Astrocyte (in vitro differentiated cells and primary cell): ENCODE measurements at regions not wholly inside any gene's neighbourhood (a gene's known extent, or its start where the extent isn't known, plus 50 kb on each side); places are given as distances from the start of the nearest gene placed in this dataset.

Experiments used
- DNase-seq: peaks from one replicate; pipeline ENCODE4 v3.0.0-alpha.2; 2010; ENCODE audit warnings: low read depth
- FAIRE-seq: peaks from 2 replicates; lab custom pipeline; 2011; peaks lifted over from hg19 to GRCh38; lab: Jason Lieb, UNC
- H2AFZ ChIP-seq: 2 replicates; pipeline ENCODE4 v1.6.0; 2012; ENCODE audit warnings: low read depth, low read length, inconsistent platforms
- H3K27ac ChIP-seq: 2 replicates; pipeline ENCODE4 v1.5.1; 2011; ENCODE audit warnings: low read depth, low read length, inconsistent platforms
- H3K27me3 ChIP-seq: 2 replicates; pipeline ENCODE4 v1.6.0; 2011; ENCODE audit warnings: low read length, inconsistent platforms; ENCODE audit not compliant: insufficient read depth
- H3K36me3 ChIP-seq: 2 replicates; pipeline ENCODE4 v1.5.1; 2011; ENCODE audit warnings: low read length, inconsistent platforms; ENCODE audit not compliant: insufficient read depth
- H3K4me1 ChIP-seq: 2 replicates; pipeline ENCODE4 v1.5.1; 2011; ENCODE audit warnings: low read length, inconsistent platforms; ENCODE audit not compliant: insufficient read depth
- H3K4me2 ChIP-seq: 2 replicates; pipeline ENCODE4 v1.6.0; 2012; ENCODE audit warnings: low read length, inconsistent platforms
- H3K4me3 ChIP-seq: 2 replicates; pipeline ENCODE4 v1.5.1; 2011; ENCODE audit warnings: low read depth, mild to moderate bottlenecking, low read length, inconsistent platforms; ENCODE audit not compliant: insufficient read depth
- H3K79me2 ChIP-seq: 2 replicates; pipeline ENCODE4 v1.6.0; 2012; ENCODE audit warnings: mild to moderate bottlenecking, low read length, inconsistent platforms; ENCODE audit not compliant: insufficient read depth
- H3K9ac ChIP-seq: 2 replicates; pipeline ENCODE4 v1.6.0; 2012; ENCODE audit warnings: mild to moderate bottlenecking, low read length, inconsistent platforms
- H3K9me3 ChIP-seq: 2 replicates; pipeline ENCODE4 v1.5.1; 2012; ENCODE audit warnings: low read depth, mild to moderate bottlenecking, low read length, inconsistent platforms; ENCODE audit not compliant: insufficient read depth
- H4K20me1 ChIP-seq: 2 replicates; pipeline ENCODE4 v1.6.0; 2012; ENCODE audit warnings: low read length, inconsistent platforms; ENCODE audit not compliant: insufficient read depth
- H3K27ac Mint-ChIP-seq: one replicate; pipeline ENCODE4 v1.8.0; 2021; ENCODE audit warnings: mild to moderate bottlenecking, mixed read lengths; ENCODE audit not compliant: unreplicated experiment
- H3K27me3 Mint-ChIP-seq: one replicate; pipeline ENCODE4 v1.8.0; 2021; ENCODE audit warnings: low read depth, mixed read lengths; ENCODE audit not compliant: unreplicated experiment
- H3K36me3 Mint-ChIP-seq: one replicate; pipeline ENCODE4 v1.8.0; 2021; ENCODE audit warnings: low read depth, mixed read lengths; ENCODE audit not compliant: unreplicated experiment
- H3K4me1 Mint-ChIP-seq: one replicate; pipeline ENCODE4 v1.8.0; 2021; ENCODE audit warnings: low read depth, mixed read lengths; ENCODE audit not compliant: unreplicated experiment
- H3K4me3 Mint-ChIP-seq: one replicate; pipeline ENCODE4 v1.8.0; 2021; ENCODE audit warnings: mild to moderate bottlenecking, moderate library complexity, mixed read lengths; ENCODE audit not compliant: unreplicated experiment
- H3K9me3 Mint-ChIP-seq: one replicate; pipeline ENCODE4 v1.8.0; 2021; ENCODE audit warnings: mild to moderate bottlenecking, mixed read lengths; ENCODE audit not compliant: unreplicated experiment
- CTCF ChIP-seq: IDR thresholded peaks from 2 replicates; pipeline ENCODE4 v1.5.1; 2011; ENCODE audit warnings: low read depth, mild to moderate bottlenecking, inconsistent platforms, low read length, moderate library complexity; ENCODE audit not compliant: insufficient read depth
- EZH2 ChIP-seq: IDR thresholded peaks from 2 replicates; pipeline ENCODE4 v1.6.1; 2012; ENCODE audit warnings: mild to moderate bottlenecking, low read length, inconsistent platforms; ENCODE audit not compliant: insufficient read depth

- Histone ChIP-seq H3K4me1 (no peaks in the 10 kb centered on the region), H3K27ac (no peak overlapping the region), H3K27me3 (peaks cover 9% of the 10 kb centered on the region), H2AFZ (no peak overlapping the region), H3K9ac (no peak overlapping the region), H3K36me3 (no peaks in the 10 kb centered on the region), H4K20me1 (no peaks in the 10 kb centered on the region), H3K9me3 (no peaks in the 10 kb centered on the region), H3K4me2 (no peak overlapping the region), H3K4me3 (no peak overlapping the region), H3K79me2 (no peaks in the 10 kb centered on the region)
- H3K4me1 Mint-ChIP-seq, result no peaks in the 10 kb centered on the region
- H3K27me3 Mint-ChIP-seq, result peaks cover 59% of the 10 kb centered on the region
- FAIRE-seq (no peak), DNase-seq (no peak)
- H3K9me3 Mint-ChIP-seq, result no peaks in the 10 kb centered on the region
- H3K27ac Mint-ChIP-seq, result no peak overlapping the region
- no peaks in the 10 kb centered on the region for H3K36me3 Mint-ChIP-seq
- H3K4me3 Mint-ChIP-seq, result no peak overlapping the region
- TF ChIP-seq CTCF (no peak), EZH2 (no peak)
Observed at GRCh38 chr5:135117590-135117989, 83.6 kb upstream of the PITX1 start.

GRCh38 chr5:135116160-135116561 lies 82.1 kb upstream of the PITX1 start:
- H3K27ac Mint-ChIP-seq, result no peak overlapping the region
- Histone ChIP-seq H3K4me2 (no peak overlapping the region), H3K4me1 (no peaks in the 10 kb centered on the region), H2AFZ (no peak overlapping the region), H3K9me3 (no peaks in the 10 kb centered on the region), H3K27me3 (peaks cover 17% of the 10 kb centered on the region), H4K20me1 (no peaks in the 10 kb centered on the region), H3K36me3 (no peaks in the 10 kb centered on the region), H3K4me3 (no peak overlapping the region), H3K9ac (no peak overlapping the region), H3K79me2 (no peaks in the 10 kb centered on the region), H3K27ac (no peak overlapping the region)
- TF ChIP-seq CTCF (no peak), EZH2 (no peak)
- no peaks in the 10 kb centered on the region for H3K36me3 Mint-ChIP-seq
- no peaks in the 10 kb centered on the region for H3K9me3 Mint-ChIP-seq
- no peak for FAIRE-seq
- H3K27me3 Mint-ChIP-seq, result peaks cover 61% of the 10 kb centered on the region
- no peak for DNase-seq
- H3K4me3 Mint-ChIP-seq, result no peak overlapping the region
- H3K4me1 Mint-ChIP-seq, result no peaks in the 10 kb centered on the region

- Mint-ChIP-seq H3K36me3 (no peaks in the 10 kb centered on the region), H3K9me3 (no peaks in the 10 kb centered on the region), H3K4me1 (no peaks in the 10 kb centered on the region), H3K27me3 (peaks cover 62% of the 10 kb centered on the region), H3K27ac (no peak overlapping the region), H3K4me3 (no peak overlapping the region)
- no peaks in the 10 kb centered on the region for H3K4me1 ChIP-seq
- no peaks in the 10 kb centered on the region for H4K20me1 ChIP-seq
- H3K27me3 ChIP-seq, result peaks cover 23% of the 10 kb centered on the region
- H3K9ac ChIP-seq, result no peak overlapping the region
- H3K79me2 ChIP-seq, result no peaks in the 10 kb centered on the region
- no peak overlapping the region for H3K4me2 ChIP-seq
- no peak overlapping the region for H2AFZ ChIP-seq
- H3K36me3 ChIP-seq, result no peaks in the 10 kb centered on the region
- FAIRE-seq, result no peak
- no peaks in the 10 kb centered on the region for H3K9me3 ChIP-seq
- H3K27ac ChIP-seq, result no peak overlapping the region
- DNase-seq, result no peak
- TF ChIP-seq EZH2 (no peak), CTCF (no peak)
- no peak overlapping the region for H3K4me3 ChIP-seq
Observed at GRCh38 chr5:135115591-135115990, 81.6 kb upstream of the PITX1 start.
